Kidney epithelial cell (primary cell): ENCODE measurements at regions not wholly inside any gene's neighbourhood (a gene's known extent, or its start where the extent isn't known, plus 50 kb on each side); places are given as distances from the start of the nearest gene placed in this dataset.

Experiments
- DNase-seq: peaks from one replicate; pipeline ENCODE4 v3.0.0-alpha.2; 2010; ENCODE audit warnings: low read depth
- H3K27me3 ChIP-seq: 2 replicates; pipeline ENCODE4 v1.6.0; 2011; ENCODE audit warnings: low read length; ENCODE audit not compliant: control insufficient read depth, insufficient read depth
- H3K36me3 ChIP-seq: 2 replicates; pipeline ENCODE4 v1.5.1; 2011; ENCODE audit warnings: low read length; ENCODE audit not compliant: control insufficient read depth, insufficient read depth
- H3K4me3 ChIP-seq: 2 replicates; pipeline ENCODE4 v1.5.1; 2011; ENCODE audit warnings: low read depth, mild to moderate bottlenecking, control low read depth, low read length
- TF ChIP-seq, protein P1 (sequence below): IDR thresholded peaks from 2 replicates; pipeline ENCODE4 v1.5.1; 2011; ENCODE audit warnings: mild to moderate bottlenecking, moderate library complexity, low read length, control low read depth, inconsistent platforms; ENCODE audit not compliant: insufficient read depth, poor library complexity, severe bottlenecking

GRCh38 chr16:59123479-59123878 is 389.4 kb upstream of the GOT2 start:
- no peak overlapping the region for H3K4me3 ChIP-seq
- no peaks in the 10 kb centered on the region for H3K27me3 ChIP-seq
- DNase-seq: no peak
- H3K36me3 ChIP-seq: no peaks in the 10 kb centered on the region
- TF ChIP-seq, protein P1, sequence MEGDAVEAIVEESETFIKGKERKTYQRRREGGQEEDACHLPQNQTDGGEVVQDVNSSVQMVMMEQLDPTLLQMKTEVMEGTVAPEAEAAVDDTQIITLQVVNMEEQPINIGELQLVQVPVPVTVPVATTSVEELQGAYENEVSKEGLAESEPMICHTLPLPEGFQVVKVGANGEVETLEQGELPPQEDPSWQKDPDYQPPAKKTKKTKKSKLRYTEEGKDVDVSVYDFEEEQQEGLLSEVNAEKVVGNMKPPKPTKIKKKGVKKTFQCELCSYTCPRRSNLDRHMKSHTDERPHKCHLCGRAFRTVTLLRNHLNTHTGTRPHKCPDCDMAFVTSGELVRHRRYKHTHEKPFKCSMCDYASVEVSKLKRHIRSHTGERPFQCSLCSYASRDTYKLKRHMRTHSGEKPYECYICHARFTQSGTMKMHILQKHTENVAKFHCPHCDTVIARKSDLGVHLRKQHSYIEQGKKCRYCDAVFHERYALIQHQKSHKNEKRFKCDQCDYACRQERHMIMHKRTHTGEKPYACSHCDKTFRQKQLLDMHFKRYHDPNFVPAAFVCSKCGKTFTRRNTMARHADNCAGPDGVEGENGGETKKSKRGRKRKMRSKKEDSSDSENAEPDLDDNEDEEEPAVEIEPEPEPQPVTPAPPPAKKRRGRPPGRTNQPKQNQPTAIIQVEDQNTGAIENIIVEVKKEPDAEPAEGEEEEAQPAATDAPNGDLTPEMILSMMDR: no peak

GRCh38 chr16:59122262-59122537 is 388.1 kb upstream of the GOT2 start:
- TF ChIP-seq, protein P1: no peak

GRCh38 chr16:59121411-59122261 is 387.5 kb upstream of the GOT2 start:
- H3K36me3 ChIP-seq: no peaks in the 10 kb centered on the region
- DNase-seq: no peak
- TF ChIP-seq, protein P1: no peak
- no peaks in the 10 kb centered on the region for H3K27me3 ChIP-seq
- H3K4me3 ChIP-seq: no peak overlapping the region

More at GRCh38 chr16:59122262-59122537, 388.1 kb upstream of the GOT2 start:
- no peak overlapping the region for H3K4me3 ChIP-seq
- no peak for DNase-seq
- H3K27me3 ChIP-seq: no peaks in the 10 kb centered on the region
- H3K36me3 ChIP-seq: no peaks in the 10 kb centered on the region

- H3K27me3 ChIP-seq: no peaks in the 10 kb centered on the region
- H3K36me3 ChIP-seq: no peaks in the 10 kb centered on the region
- DNase-seq: no peak
- no peak overlapping the region for H3K4me3 ChIP-seq
- TF ChIP-seq, protein P1: no peak
These were observed 382.6 kb upstream of the GOT2 start for GRCh38 chr16:59116744-59117143.

- TF ChIP-seq, protein P1: no peak
- H3K4me3 ChIP-seq: no peak overlapping the region
- no peak for DNase-seq
These were observed 380.7 kb upstream of the GOT2 start for GRCh38 chr16:59114790-59115189.

More at GRCh38 chr16:59114790-59115189, 380.7 kb upstream of the GOT2 start:
- no peaks in the 10 kb centered on the region for H3K36me3 ChIP-seq
- H3K27me3 ChIP-seq: no peaks in the 10 kb centered on the region
